ENCODE measurements at regions not wholly inside any gene's neighbourhood (a gene's known extent, or its start where the extent isn't known, plus 50 kb on each side); places are given as distances from the start of the nearest gene placed in this dataset.

DNA sequence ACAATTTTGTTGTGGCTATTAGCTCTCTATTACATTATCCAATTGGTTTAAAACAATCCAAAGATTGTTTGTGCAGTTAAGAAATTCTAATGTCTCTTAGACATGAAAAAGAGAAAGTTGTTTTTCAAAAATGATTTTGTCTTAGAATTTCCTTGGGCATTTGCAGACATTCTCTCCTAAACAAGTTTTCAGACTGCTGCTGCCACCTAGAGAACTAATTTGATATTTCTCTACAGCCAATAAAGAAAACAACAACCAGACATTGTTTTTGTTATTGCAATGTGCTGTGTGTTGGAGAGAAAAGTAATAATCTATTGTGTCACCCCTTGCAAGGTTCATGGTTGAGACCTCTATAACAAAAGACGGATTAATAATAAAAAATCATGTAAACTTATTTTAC is 119.0 kb upstream of the SYT4 start:
- Histone ChIP-seq H3K36me3 (ENCODE audit: control insufficient read depth, insufficient read depth, low read length) (no peaks in the 10 kb centered on the region), H3K27me3 (ENCODE audit: control insufficient read depth, insufficient read depth, low read length) (no peaks in the 10 kb centered on the region), H3K9ac (ENCODE audit: low read length) (no peak overlapping the region), H3K4me3 (ENCODE audit: low read depth, low read length) (no peak overlapping the region), H3K27ac (ENCODE audit: low read depth, low read length) (no peak overlapping the region), H3K4me1 (ENCODE audit: control insufficient read depth, insufficient read depth, low read length) (no peaks in the 10 kb centered on the region), H3K9me3 (ENCODE audit: control insufficient read depth, insufficient read depth, low read depth, low read length) (no peaks in the 10 kb centered on the region)

DNA sequence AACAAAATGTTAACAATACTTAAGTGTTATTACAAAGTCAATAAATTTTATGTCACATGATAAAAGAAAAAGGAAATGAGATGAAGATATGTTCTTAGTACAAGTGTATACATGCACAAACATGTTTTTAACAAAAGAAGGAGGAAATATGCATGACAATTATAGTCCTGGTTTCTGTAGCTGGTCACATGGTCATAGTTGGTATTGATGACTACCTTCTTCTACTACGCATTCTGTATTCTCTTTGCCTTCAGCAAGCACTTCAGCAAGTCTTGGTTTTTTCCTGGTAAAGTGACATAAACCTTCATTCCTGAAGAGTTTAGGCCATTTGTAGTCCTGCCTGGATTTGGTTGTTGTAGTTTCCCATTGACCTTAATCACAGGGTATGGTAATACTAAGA is 121.3 kb upstream of the SYT4 start:
- Histone ChIP-seq H3K4me1 (ENCODE audit: control insufficient read depth, insufficient read depth, low read length) (no peaks in the 10 kb centered on the region), H3K9me3 (ENCODE audit: control insufficient read depth, insufficient read depth, low read depth, low read length) (no peaks in the 10 kb centered on the region), H3K4me3 (ENCODE audit: low read depth, low read length) (no peak overlapping the region), H3K27me3 (ENCODE audit: control insufficient read depth, insufficient read depth, low read length) (no peaks in the 10 kb centered on the region), H3K9ac (ENCODE audit: low read length) (no peak overlapping the region), H3K27ac (ENCODE audit: low read depth, low read length) (no peak overlapping the region), H3K36me3 (ENCODE audit: control insufficient read depth, insufficient read depth, low read length) (no peaks in the 10 kb centered on the region)

DNA sequence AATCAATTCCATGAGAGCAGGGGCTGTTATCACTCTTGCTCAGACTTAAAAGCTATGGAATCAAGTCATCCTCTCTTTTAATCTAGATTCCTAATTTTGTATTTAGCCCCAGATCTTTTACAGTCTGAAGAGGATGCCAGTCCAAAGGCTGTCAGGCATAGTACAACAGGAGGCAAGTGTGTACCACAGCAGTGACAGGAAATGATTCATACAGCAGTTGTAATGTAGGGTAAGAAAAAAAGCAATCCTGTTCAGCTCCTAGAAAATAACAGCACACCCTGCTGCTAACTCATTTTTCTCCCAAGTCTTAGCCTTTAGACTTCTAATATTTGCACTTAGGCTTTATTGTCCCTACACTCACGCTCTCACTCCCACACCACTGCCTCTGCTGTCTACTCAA is 127.8 kb upstream of the SYT4 start:
- Histone ChIP-seq H3K27ac (ENCODE audit: low read depth, low read length) (no peak overlapping the region), H3K9me3 (ENCODE audit: control insufficient read depth, insufficient read depth, low read depth, low read length) (no peaks in the 10 kb centered on the region), H3K36me3 (ENCODE audit: control insufficient read depth, insufficient read depth, low read length) (no peaks in the 10 kb centered on the region), H3K27me3 (ENCODE audit: control insufficient read depth, insufficient read depth, low read length) (no peaks in the 10 kb centered on the region), H3K9ac (ENCODE audit: low read length) (no peak overlapping the region), H3K4me1 (ENCODE audit: control insufficient read depth, insufficient read depth, low read length) (no peaks in the 10 kb centered on the region), H3K4me3 (ENCODE audit: low read depth, low read length) (no peak overlapping the region)

DNA sequence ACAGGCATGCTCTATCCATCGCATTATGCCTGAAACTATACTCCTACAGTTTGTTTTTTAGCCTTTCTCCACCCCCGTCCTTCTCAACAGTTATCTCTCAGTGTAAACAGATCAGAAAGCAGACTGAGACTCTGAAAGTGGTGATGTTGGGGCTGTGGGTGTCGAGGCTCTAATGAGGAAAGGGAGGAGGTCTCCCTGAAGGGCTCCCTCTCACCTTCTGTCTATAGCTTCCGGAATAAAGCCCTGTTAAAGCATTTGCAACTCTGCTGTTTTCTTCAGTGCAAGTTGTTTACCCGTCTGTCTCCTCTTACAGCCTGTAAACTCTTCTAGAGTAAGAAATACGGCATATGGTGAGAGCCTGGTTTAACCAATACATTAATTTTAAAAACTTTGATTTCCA is 136.7 kb upstream of the SYT4 start:
- Histone ChIP-seq H3K4me1 (ENCODE audit: control insufficient read depth, insufficient read depth, low read length) (peaks cover 6% of the 10 kb centered on the region; the same call in 1 of the 2 replicates), H3K9ac (ENCODE audit: low read length) (no peak overlapping the region), H3K36me3 (ENCODE audit: control insufficient read depth, insufficient read depth, low read length) (no peaks in the 10 kb centered on the region), H3K27me3 (ENCODE audit: control insufficient read depth, insufficient read depth, low read length) (no peaks in the 10 kb centered on the region), H3K27ac (ENCODE audit: low read depth, low read length) (no peak overlapping the region), H3K4me3 (ENCODE audit: low read depth, low read length) (no peak overlapping the region), H3K9me3 (ENCODE audit: control insufficient read depth, insufficient read depth, low read depth, low read length) (no peaks in the 10 kb centered on the region)

DNA sequence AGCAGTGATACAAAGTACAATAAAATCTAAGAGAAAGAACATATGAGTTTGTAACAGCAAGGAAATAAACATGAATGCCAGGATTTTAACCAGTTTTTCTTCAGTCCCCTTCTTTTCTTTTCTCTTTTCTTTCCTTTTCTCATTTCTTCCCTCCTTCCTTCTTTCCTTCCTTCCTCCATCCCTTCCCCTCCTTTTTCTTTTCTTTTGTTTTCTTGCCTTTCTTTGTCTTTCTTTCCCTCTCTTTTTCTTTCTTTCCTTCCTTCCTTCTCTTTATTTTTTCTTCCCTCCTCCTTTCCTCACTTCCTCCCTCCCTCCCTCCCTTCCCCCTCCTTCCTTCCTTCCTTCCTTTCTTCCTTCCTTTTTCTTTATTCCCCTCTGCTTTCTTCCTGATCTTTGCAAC is 142.8 kb upstream of the SYT4 start:
- Histone ChIP-seq H3K9me3 (ENCODE audit: control insufficient read depth, insufficient read depth, low read depth, low read length) (no peaks in the 10 kb centered on the region), H3K27me3 (ENCODE audit: control insufficient read depth, insufficient read depth, low read length) (no peaks in the 10 kb centered on the region), H3K4me3 (ENCODE audit: low read depth, low read length) (no peak overlapping the region), H3K27ac (ENCODE audit: low read depth, low read length) (no peak overlapping the region), H3K9ac (ENCODE audit: low read length) (no peak overlapping the region), H3K4me1 (ENCODE audit: control insufficient read depth, insufficient read depth, low read length) (no peaks in the 10 kb centered on the region), H3K36me3 (ENCODE audit: control insufficient read depth, insufficient read depth, low read length) (no peaks in the 10 kb centered on the region)

DNA sequence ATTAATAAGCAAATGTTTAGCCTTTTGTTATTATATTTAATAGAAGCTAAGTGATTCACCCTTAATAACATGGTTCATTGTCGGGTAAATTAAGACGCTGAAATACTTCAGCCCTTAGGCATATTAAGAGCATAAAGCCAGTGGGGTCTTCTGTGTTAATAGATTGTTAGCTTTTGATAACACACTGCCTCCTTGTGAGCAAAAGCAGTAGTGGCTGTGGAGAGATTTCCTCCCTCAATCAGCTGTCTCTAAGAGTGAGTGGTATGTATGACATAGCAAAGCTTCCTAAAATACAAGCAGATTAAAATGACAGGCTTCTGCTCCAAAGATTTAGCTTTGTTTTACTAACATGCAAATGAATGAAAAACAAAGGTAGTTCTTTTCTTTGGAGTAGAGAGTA is 143.7 kb upstream of the SYT4 start:
- H3K9ac ChIP-seq (ENCODE audit: low read length) = no peak overlapping the region
- H3K27me3 ChIP-seq (ENCODE audit: control insufficient read depth, insufficient read depth, low read length) = no peaks in the 10 kb centered on the region
- no peak overlapping the region for H3K27ac ChIP-seq (ENCODE audit: low read depth, low read length)
- no peaks in the 10 kb centered on the region for H3K4me1 ChIP-seq (ENCODE audit: control insufficient read depth, insufficient read depth, low read length)
- no peaks in the 10 kb centered on the region for H3K36me3 ChIP-seq (ENCODE audit: control insufficient read depth, insufficient read depth, low read length)
- H3K4me3 ChIP-seq (ENCODE audit: low read depth, low read length) = no peak overlapping the region
- no peaks in the 10 kb centered on the region for H3K9me3 ChIP-seq (ENCODE audit: control insufficient read depth, insufficient read depth, low read depth, low read length)

DNA sequence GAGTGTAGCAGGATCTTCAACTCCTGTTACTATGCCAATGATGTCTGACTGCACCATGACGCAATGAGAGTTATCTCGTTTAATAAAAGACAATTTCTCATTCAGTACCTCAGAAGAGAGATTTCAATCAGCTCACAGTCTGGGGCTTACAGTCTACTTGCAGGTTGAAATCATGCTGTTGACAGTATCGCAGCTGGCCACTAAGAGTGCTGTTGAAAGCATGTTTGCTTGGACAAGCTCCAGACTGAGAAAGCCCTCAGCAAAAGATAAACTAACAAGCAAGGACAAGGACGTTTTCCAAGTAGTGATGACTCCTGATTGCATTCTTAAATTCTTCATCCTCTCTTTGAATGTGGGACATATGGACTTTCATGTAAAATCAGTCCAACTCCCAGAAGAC is 145.2 kb upstream of the SYT4 start:
- no peaks in the 10 kb centered on the region for H3K27me3 ChIP-seq (ENCODE audit: control insufficient read depth, insufficient read depth, low read length)
- no peaks in the 10 kb centered on the region for H3K4me1 ChIP-seq (ENCODE audit: control insufficient read depth, insufficient read depth, low read length)
- no peaks in the 10 kb centered on the region for H3K36me3 ChIP-seq (ENCODE audit: control insufficient read depth, insufficient read depth, low read length)
- no peak overlapping the region for H3K27ac ChIP-seq (ENCODE audit: low read depth, low read length)
- H3K4me3 ChIP-seq (ENCODE audit: low read depth, low read length) = no peak overlapping the region
- H3K9me3 ChIP-seq (ENCODE audit: control insufficient read depth, insufficient read depth, low read depth, low read length) = no peaks in the 10 kb centered on the region
- H3K9ac ChIP-seq (ENCODE audit: low read length) = no peak overlapping the region

DNA sequence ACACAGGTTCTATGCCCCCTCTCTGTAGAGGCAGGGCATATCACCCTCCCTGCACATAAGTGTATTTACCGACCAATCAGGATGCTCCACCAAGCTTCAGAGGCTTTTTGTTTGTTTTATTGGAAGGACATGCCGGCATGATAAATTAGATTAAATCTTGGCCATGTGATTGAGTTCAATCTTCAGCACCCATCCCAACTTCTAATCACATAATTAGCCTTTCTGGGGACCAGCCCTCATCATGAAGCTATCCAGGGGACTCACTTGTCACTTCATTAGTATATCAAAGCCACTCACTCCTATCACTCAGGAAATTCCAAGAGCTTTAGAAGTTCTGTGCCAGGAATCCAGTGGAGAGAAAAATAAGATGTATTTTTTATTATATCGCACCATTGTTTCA is 158.6 kb upstream of the SYT4 start:
- no peaks in the 10 kb centered on the region for H3K27me3 ChIP-seq (ENCODE audit: control insufficient read depth, insufficient read depth, low read length)
- no peaks in the 10 kb centered on the region for H3K36me3 ChIP-seq (ENCODE audit: control insufficient read depth, insufficient read depth, low read length)
- H3K27ac ChIP-seq (ENCODE audit: low read depth, low read length) = no peak overlapping the region
- no peak overlapping the region for H3K4me3 ChIP-seq (ENCODE audit: low read depth, low read length)
- no peak overlapping the region for H3K9ac ChIP-seq (ENCODE audit: low read length)
- no peaks in the 10 kb centered on the region for H3K4me1 ChIP-seq (ENCODE audit: control insufficient read depth, insufficient read depth, low read length)
- peaks cover 20% of the 10 kb centered on the region for H3K9me3 ChIP-seq (ENCODE audit: control insufficient read depth, insufficient read depth, low read depth, low read length)

DNA sequence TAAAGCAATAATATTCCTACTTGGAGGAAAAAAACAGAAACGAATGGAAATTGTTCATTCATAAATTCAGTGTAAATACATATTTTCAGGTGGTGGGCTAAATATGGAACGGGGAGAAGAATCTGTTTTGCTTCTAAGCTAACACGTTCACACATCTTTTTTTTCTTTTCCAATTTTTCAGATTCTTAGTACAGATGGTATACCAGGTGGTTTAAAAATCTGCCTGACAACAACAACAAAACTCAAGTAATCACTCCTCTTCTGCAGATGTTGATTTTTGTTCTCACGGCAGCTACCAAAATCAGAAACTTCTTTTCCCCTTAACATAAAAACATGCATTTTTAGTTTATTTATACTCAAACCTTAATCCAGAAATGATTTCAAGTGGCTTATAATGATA is 164.8 kb upstream of the SYT4 start:
- no peak overlapping the region for H3K27ac ChIP-seq (ENCODE audit: low read depth, low read length)
- no peaks in the 10 kb centered on the region for H3K4me1 ChIP-seq (ENCODE audit: control insufficient read depth, insufficient read depth, low read length)
- H3K9me3 ChIP-seq (ENCODE audit: control insufficient read depth, insufficient read depth, low read depth, low read length) = peaks cover 26% of the 10 kb centered on the region
- H3K27me3 ChIP-seq (ENCODE audit: control insufficient read depth, insufficient read depth, low read length) = no peaks in the 10 kb centered on the region
- no peak overlapping the region for H3K4me3 ChIP-seq (ENCODE audit: low read depth, low read length)
- H3K36me3 ChIP-seq (ENCODE audit: control insufficient read depth, insufficient read depth, low read length) = no peaks in the 10 kb centered on the region
- no peak overlapping the region for H3K9ac ChIP-seq (ENCODE audit: low read length)

DNA sequence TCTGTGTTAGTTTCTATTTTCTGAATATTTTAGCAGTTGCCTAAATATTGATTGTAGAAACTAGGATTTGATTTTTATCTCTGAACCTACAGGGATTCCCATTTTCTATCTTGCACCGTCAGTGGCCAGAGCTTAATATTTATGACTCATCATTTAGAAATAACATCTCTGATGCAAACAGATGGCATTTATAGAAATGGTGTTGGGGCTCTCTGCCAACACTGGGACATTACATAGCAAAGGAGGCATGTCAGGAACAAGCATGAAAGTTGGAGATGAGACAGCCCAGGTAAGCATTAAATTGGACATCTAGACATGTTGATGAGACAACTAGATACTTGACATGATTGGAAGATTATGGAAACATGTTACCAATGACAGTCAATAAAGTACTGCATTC is 165.3 kb upstream of the SYT4 start:
- Histone ChIP-seq H3K4me1 (ENCODE audit: control insufficient read depth, insufficient read depth, low read length) (no peaks in the 10 kb centered on the region), H3K9me3 (ENCODE audit: control insufficient read depth, insufficient read depth, low read depth, low read length) (peaks cover 26% of the 10 kb centered on the region), H3K9ac (ENCODE audit: low read length) (no peak overlapping the region), H3K27ac (ENCODE audit: low read depth, low read length) (no peak overlapping the region), H3K27me3 (ENCODE audit: control insufficient read depth, insufficient read depth, low read length) (no peaks in the 10 kb centered on the region), H3K36me3 (ENCODE audit: control insufficient read depth, insufficient read depth, low read length) (no peaks in the 10 kb centered on the region), H3K4me3 (ENCODE audit: low read depth, low read length) (no peak overlapping the region)

DNA sequence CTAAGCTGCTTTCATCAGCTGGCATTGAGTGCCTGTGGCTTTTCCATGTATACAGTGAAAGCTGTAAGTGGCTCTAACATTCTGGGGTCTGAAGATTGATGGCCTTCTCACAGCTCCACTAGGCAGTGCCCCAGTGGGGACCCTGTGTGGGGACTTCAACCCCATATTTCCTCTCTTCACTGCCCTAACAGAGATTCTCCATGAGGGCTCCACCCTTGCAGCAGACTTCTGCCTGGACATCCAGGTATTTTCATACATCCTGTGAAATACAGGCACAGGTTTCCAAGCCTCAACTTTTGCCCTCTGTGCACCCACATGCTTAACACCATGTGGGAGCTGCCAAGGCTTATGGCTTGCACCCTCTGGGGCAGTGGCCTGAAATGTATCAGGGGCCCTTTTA is 188.2 kb upstream of the SYT4 start:
- H3K9me3 ChIP-seq (ENCODE audit: control insufficient read depth, insufficient read depth, low read depth, low read length) = peaks cover 30% of the 10 kb centered on the region
- H3K27me3 ChIP-seq (ENCODE audit: control insufficient read depth, insufficient read depth, low read length) = no peaks in the 10 kb centered on the region
- no peaks in the 10 kb centered on the region for H3K4me1 ChIP-seq (ENCODE audit: control insufficient read depth, insufficient read depth, low read length)
- H3K36me3 ChIP-seq (ENCODE audit: control insufficient read depth, insufficient read depth, low read length) = no peaks in the 10 kb centered on the region
- no peak overlapping the region for H3K9ac ChIP-seq (ENCODE audit: low read length)
- H3K27ac ChIP-seq (ENCODE audit: low read depth, low read length) = no peak overlapping the region
- no peak overlapping the region for H3K4me3 ChIP-seq (ENCODE audit: low read depth, low read length)

DNA sequence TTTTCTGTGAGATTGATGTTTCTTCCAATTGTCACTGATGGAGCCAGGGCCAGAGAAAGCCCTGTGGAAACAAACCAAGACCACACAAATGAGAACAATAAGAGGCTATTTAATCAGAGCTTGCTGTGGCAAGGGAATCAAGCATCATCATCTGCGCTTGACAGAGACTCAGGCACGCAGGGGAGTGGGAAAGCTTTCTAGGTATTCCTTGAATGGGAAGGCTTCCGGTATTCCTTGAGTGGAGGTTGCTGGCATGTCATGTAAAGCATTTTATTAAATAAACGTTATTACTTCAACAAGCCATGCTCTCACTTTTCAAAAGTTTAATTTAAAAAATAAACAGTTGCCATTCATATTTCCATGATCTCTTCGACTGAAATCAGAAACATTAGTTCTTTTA is 194.6 kb upstream of the SYT4 start:
- Histone ChIP-seq H3K27ac (ENCODE audit: low read depth, low read length) (no peak overlapping the region), H3K27me3 (ENCODE audit: control insufficient read depth, insufficient read depth, low read length) (no peaks in the 10 kb centered on the region), H3K36me3 (ENCODE audit: control insufficient read depth, insufficient read depth, low read length) (no peaks in the 10 kb centered on the region), H3K9me3 (ENCODE audit: control insufficient read depth, insufficient read depth, low read depth, low read length) (0 out of 2 replicates have a peak, but pooled peaks cover 4% of the 10 kb centered on the region), H3K4me3 (ENCODE audit: low read depth, low read length) (no peak overlapping the region), H3K9ac (ENCODE audit: low read length) (no peak overlapping the region), H3K4me1 (ENCODE audit: control insufficient read depth, insufficient read depth, low read length) (no peaks in the 10 kb centered on the region)
